Stimulated activated CD4-positive, alpha-beta T cell treated with anti-CD3 and anti-CD28 coated beads, Interleukin-2, amount 100 ng/mL, for 48 hours (primary cell): ENCODE measurements at regions not wholly inside any gene's neighbourhood (a gene's known extent, or its start where the extent isn't known, plus 50 kb on each side); places are given as distances from the start of the nearest gene placed in this dataset.

Experiments used
- DNase-seq, 2 donors: peaks; one replicate each; pipeline ENCODE4 v3.0.0-alpha.2; 2020

DNA sequence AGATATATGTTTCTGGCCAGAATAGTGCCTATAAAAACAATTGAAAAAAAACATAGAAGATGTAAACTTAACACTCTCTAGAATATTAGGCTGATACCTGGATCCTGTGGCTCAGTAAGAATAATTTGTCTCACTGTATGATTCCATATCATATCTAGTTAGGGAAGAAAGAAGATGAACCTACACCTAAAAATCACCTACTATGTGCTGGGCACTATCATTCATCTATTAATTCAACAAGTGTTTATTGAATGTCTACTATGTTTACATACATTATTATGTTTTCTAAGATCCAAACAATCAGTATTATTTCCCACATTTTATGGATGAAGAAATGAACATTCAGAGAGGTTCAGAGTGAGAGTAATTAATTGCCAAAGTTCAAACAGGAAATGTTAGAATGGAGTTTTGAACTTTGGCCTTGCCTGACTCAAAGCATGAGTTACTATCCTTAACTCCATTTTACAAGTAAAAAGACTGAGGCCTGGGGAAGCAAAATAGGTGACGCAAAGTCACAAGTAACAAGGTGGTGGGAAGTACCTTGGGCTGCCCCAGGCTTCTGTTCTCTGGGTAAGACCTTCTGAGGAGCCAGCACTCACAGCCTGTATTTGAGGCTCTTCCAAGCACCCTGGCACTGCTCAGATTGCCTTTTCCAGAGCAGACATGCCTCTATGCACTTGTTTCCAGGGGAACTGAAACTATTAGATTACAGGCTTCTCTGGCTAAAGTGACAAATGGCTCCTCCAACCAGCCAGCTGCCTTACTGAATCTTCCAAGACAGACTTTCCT is 111.1 kb upstream of the ACSL4 start:
- no peak for DNase-seq

DNA sequence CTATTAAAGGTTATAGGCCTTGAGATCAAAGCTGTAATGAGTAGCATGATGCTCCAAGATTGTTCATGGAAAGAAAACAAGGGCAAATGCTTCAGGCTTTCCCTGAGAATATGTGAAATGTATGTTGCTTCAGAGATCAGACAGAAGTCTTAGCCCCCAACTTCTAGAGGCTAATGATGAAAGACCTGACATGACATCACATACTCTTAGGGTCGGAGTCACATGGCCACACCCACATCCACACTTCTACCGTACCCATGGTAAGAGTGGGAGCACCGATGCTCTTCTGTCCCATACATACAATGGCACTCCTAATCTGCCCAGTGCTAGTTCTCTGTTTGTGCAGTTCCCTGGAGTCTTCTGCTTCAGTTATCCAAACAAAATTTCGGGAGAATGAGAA is 111.9 kb upstream of the ACSL4 start:
- no peak for DNase-seq

DNA sequence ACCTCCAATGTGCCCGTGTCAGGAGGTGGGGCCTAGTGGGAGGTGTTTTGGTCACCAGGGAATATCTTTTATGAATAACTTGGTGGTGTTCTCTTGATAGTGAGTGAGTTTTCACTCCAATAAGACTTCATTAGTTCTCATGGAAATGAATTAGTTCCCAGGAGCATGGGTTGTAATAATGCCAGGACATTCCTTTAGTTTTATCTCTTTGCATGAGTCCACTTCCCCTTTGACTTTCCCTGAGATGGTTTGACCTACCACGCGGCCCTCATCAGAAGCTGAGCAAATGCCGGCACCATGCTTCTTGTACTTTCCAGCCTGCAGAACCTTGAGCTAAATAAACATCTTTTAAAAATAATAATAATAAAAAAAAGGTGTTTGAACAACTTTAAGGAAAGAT is 112.9 kb upstream of the ACSL4 start:
- no peak for DNase-seq

DNA sequence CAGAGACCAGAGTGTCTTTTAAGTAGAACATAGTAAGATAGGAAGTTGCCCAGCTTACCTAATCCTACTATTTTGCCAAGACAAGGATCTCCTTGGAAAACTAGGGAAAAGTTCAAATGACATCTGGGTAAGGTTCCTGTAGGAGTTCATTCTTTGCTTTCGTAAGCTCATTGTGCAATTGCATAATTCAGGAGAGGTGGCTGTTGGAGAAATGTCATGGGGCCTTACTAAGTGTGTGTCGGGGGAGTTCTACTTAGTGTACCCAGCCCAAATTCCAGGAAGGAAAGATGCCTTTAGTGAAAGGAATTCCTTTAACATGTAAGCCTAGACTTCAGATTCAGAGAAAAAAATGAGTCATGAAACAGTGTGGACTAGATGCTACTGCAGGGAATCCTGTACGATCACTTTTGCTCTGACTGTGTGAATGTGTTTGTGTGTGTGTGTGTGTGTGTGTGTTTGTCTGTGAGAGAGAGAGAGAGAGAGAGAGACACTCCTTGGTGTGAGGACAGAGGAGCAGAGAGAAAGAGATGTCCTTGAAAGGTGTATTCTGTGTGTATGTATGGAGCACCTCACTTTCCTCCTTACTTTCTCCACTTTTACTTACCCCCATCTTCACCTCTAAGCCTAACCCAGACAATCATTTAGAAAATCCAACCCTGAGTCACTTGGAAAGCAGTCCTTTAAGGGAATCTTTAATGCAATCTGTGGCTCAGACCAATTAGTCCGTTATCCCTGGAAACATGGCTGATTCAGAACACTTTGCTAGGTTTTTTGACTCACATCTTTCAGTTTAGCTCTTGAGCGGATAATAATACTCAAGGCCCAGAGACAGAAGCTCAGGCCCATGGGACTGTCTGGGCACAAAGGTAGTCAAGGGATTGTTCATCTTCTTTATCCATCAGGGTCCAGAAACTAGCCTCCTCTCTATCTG is 114.5 kb upstream of the ACSL4 start:
- DNase-seq: no peak

DNA sequence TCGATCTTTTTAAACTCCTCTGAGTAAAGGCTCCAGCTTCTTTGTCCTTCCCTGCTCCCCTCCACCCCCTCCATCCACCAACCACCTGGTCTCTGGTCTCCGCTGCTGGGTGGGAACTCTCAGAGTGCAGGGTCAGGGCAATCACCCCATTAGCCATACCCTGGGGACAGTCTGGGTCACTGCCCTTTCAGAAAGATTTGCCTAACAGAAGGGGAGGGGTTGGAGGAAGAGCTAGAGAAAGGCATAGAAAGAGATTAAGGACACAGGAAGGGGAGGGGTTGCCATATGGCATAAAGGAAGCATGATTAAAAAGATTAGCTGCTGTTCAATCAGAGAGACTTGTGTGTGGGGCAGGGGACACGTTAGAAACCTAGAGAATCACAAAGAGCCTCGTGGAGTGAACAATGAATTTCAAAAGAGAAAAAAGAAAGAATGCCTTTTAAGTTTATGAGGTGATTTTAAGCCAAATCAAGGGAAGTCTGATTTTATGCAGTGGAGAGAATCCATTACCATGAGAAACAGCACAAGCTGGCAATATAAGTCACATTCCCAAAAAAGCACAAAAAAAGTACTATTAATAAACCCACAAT is 115.5 kb upstream of the ACSL4 start:
- no peak for DNase-seq

DNA sequence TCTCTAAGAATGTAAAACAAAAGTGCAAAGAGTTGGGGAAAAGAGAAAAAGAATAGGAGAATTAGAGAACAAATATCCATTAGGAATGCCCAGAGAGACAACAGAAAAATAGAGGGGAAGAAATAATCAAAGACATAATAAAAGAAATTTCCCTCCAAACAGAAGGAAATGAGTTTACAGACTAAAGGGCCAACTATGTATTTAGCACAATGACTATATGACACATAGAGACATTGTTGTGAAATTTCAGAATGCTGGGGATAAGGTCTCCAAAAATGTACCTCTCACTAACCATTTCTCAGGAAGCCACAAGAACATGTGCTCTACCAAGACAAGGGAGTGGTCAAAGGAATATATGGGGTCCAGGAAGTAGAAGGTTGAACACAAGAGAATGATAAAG is 121.0 kb upstream of the ACSL4 start:
- DNase-seq: no peak

DNA sequence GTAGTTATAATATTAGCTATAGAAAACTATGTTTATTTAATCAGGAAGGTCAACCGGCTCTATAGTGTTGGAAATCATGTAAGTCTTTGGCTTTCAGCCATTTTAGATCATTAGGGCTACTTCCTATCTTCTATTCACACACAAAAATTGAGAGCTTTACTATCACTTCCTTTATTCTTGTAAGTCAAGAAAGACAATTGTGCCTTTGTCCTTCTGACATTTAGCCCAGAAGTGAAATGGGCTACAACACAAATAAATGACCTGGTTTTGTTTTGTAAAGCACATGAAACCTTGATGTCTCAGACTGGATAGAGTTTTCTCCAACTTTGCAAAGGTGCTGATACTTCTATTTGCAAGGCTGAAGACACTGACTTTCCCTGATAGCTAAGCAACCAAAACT is 122.4 kb upstream of the ACSL4 start:
- DNase-seq: no peak

DNA sequence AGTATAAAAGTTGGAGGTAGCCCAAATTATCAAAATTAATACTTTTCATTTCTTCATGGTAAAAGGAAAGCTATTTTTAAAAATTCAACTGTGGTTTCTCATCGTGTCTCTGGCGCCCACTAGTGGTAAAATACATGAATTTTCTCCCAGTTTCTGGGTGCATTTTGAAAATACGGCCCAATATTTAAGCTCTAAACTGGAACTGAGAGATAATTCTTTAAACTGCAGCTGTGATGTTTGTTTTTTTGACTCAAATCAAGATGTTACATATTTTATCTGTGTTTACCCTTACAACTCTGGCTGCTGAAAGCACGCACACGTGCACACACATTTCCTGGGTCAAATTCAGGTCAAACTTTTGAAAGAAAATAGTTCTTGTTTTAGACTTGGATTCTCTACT is 123.9 kb upstream of the ACSL4 start:
- DNase-seq: no peak

DNA sequence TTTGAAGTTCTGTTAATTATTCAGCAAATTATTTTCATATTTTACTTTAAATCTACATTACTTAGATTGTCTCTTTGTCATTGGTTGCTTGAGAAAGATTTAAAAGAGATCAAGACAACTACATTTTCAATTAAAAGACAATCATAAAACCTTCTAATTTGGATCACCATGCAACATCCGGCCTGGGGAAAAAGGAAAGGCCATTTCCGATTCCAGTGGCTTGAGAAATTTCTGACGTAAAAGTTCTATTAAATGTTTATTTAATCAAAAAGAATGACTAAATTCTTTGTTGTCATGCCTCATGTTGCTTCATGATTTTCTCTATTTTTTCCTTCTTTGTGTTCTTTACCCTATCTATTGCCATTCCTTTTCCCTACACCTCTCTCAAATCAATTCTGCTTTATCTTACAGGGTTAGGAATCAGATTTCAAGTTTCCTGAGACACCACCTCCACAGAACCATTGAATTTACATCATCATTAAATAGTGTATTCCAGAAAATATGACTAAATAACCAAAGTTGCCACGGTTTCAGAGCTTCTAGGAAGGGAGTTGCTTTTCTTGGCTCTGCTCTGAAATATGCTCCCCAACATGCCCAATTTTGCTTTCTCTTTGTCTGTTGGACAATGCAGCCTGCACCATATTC is 124.6 kb upstream of the ACSL4 start:
- no peak for DNase-seq

DNA sequence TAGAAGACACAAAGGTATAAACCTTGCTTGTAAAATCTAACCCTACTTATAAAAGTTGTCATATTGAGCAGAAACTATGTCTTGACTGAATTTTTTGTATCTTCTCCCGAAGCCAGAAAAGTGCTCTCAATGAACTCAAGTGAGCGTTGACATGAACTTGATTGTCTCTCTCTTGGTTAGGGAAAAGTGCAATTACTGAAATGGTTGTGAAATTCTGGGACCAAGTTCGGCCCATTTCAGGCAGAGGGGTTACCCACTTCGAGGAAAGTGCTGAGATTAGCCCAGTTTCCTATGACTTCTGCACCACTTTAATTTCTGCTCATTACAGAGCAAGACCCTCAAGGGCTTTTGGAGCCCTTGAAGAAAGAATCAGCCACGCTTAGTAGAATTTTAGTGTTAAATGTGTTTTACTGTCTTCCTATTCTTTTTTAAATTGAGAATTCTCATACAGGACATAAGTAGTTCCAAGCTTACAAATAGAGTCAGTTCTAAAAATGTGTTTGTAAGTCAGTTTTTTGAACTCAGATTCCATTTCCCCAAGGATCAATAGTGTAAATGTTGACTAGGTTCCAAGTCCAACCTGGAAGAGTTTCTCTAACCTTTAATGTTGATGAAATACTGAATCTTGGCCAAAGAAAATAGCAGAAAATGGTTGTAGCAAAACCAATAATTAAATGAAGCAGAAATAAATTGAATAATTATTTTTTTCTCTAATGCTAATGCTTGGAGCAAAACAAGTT is 125.7 kb upstream of the ACSL4 start:
- DNase-seq: no peak

DNA sequence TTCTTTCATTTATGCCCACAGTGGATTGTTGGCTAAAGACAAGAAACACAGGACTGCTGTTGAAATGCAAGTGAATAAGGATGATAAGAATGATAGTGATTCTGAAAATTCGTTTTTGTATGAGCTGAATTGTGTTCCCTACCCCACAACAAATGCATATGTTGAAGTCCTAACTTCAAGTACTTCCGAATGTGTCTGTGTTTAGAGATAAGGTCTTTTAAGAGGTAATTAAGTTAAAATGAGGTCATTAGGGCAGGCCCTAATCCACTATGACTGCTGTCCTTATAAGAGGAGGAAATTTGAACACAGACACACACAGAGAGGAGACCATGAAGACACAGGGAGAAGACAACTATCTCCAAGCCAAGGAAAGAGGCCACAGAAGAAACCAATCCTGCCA is 126.6 kb upstream of the ACSL4 start:
- no peak for DNase-seq

DNA sequence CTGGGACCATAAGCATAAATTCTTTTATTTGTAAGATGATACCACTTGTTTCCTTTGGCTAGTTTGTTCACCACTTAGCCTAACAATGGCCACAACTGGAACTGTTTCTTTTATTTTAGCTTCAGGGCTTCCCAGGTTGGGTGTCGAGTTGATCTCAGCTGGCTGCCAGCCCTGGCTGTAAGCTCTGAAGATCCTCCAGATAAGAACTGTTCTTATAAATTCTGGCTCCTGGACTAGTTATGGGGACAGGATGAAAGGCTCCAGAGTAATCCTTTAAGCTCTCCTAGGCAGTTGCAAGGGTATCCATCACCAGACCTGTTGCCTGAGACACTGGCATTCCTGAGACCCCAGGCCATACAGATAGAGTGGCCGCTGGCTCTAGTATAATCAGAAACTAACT is 129.4 kb upstream of the ACSL4 start:
- DNase-seq: no peak

DNA sequence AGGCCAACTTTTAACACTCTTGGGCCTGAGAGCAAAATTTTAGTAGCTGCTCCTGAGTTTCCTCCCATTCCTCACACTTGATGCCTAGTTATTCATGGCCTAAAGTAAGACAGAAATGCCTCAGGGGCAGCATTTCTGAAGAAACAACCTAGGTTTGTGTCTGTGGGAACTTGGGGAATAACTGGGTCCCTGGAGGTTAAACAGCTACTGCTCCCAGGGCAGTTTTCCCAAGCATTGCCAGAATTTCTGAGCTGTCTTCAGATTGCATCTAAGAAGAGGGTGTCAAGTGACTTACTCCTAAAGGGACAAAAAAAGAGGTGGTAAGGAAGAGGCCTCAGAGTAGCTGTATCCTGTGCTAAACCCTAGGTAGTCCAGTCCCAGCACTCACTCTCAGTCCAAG is 130.8 kb upstream of the ACSL4 start:
- DNase-seq: no peak

DNA sequence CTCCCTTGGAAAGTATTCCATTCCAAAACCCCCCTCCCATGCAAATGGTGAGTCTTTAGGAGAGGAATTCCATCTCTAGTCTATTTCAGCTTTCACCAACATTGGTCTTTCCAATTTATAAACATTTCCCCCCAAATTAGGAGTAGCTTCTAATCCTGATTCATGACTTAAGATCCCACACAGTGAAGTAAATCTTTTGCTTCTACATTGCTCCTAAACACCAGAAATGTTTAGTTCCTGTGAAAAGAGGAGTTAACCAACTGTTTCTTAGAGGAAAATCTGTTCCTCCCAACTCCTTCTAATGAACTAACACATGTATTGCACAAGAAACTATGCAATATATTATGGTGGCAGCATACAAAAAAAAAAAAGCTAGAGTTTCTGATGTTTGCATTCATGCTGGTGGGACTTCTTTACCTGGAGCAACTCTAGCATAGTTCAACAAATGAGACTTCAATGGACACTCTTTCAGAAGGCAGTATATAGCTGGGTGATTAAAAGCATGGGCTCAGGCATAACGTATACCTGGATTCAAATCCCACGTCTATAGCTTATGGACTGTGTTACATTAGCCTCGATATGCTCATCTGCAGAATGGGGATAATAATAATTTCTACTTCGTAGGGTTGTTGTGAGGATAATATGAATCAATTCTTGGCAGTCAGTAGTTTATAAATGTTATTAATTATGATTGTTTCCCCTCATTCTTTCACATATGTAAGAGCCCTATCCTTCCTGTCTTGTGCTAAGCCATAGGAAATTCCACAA is 131.6 kb upstream of the TMEM164 start:
- no peak for DNase-seq

DNA sequence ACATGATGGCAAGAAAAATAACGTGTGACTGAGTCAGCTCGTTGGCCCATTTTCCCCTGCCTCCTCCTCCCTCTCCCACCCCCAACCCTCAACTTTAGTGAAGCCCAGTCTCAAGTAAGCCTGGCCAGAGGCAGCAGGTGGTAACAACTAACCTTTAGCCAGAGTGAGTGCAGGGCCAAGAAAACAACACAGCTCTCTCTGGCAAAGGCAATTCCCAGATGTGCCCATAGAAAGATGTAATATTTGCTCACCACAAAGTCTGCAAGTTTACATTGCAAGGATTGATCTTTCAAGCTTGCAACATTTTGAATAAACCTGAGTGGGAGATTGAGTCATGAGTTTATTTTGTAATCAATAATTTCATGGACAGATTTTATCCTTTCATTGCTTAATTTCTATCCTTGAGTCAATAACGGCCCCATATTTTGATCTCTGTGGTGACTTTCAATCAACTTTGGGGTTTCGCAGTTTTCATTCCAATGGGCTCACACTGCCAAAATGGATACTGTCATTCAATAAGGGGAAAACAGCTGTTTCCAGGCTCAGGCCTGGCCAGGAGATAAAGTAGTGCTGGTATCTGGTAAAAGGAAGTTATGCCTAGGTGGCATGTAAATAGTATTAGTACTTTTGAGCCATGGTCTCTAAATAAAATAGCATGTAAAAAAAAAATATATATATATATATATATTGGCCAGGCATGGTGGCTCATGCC is 130.7 kb upstream of the TMEM164 start:
- DNase-seq: no peak

DNA sequence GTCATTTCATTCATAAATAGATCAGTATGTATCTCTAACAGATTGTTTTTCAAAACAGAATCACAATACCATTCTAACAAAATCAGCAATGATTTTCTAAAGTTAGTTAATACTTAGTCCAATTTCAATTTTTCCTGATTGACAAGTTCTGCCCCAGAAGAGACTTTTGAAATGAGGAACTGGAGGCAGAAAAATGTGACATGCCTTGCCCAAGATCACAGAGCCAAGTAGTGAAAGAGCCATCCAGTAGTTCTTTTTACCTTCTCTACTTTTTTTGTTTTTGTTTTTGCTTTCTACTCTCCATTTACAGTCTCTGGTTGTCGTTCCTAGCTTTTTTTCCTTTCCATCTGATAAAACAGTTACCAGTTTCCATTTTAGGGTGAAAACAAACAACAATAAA is 129.3 kb upstream of the TMEM164 start:
- DNase-seq: no peak

DNA sequence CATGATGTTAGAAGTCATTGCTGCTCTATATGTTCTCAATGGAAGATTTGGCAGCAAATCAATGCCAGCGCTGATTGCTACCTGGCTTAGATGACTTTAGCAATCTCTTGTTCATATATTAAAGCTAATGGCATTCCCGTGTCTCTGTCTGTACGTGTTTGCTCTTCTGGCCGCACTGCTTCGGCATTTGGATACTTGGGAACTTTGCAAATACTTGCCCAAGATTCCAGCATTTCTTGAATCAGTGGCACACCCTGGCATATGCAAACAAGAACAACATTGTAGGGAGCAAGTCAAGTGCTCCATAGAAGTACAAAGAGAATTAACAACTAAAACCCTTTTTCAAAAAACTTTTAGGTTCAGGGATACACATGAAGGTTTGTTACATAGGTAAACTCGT is 128.9 kb upstream of the TMEM164 start:
- DNase-seq: no peak

DNA sequence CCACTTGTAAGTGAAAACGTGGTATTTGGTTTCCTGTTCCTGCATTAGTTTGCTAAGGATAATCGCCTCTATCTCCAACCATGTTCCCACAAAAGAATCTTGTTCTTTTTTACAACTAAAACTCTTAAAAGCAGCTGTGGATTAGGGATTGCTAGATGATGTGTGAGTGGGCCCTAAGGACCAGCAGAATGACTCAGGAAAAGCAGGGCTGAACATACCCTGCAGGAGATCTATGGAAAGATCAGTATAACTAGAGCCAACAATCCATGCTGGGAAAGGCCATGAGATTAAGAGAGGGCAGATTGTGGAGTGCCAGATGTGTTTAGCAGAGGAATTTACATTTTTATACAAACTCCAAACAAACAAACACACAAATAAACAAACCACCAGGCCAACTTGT is 128.4 kb upstream of the TMEM164 start:
- DNase-seq: no peak

DNA sequence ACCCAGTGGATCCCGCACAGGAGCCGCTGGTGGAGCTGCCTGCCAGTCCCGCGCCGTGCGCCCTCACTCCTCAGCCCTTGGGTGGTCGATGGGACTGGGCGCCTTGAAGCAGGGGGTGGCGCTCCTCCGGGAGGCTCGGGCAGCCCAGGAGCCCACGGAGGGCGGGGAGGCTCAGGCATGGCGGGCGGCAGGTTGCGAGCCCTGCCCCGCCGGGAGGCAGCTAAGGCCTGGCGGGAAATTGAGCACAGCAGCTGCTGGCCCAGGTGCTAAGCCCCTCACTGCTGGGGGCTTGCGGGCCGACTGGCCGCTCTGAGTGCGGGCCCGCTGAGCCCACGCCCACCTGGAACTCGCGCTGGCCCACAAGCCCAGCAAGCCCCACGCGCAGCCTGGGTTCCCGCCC is 127.1 kb upstream of the TMEM164 start:
- DNase-seq: no peak

DNA sequence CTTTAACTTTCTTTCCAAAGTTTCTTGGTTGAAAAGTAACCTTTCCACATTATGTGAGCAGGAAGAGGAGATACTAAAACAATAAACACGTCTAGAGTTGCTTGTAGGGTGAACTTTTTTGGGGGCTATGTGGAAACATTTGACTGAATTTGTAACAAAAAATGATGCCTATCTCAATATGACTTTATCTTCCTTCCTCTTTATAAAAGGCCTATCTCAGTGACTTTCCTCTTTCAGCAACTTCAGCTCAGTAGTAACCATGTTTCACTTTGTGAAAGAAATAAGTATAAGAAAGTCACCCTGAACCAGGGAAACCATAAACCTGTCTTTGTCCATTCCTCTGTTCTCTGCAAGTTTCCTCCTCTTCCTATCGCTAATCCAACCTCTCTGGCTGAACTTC is 124.7 kb upstream of the TMEM164 start:
- DNase-seq: no peak

DNA sequence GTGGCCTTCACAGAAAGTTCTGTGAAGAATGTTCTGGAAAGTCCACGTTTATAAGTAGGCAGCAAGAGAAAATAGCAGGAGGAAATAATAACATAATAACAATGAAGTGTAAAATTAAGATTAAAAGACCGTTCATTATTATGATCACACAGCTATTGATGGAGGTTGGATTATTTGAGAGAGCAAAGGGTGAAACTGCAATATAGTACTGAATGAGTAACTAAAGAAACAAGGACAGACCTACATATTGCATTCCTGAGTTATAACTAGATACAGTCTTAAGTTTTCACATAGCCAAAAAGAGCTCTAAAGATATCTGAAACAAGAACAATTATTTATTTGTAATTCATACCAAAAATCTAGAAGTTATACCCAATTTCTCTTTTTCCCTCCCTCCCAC is 122.9 kb upstream of the TMEM164 start:
- no peak for DNase-seq
